ENCODE measurements at regions not wholly inside any gene's neighbourhood (a gene's known extent, or its start where the extent isn't known, plus 50 kb on each side); places are given as distances from the start of the nearest gene placed in this dataset.
"Not testable (repeated sequence)": the region's sequence is repeated elsewhere in the genome, so short reads cannot be mapped to it uniquely, and the experiment has no call there.

- Histone ChIP-seq H3K27ac (no peak overlapping the region), H3K9me3 (peaks cover 0 to 9% of the 10 kb centered on the region in 2 donors), H3K36me3 (no peaks in the 10 kb centered on the region), H3K4me3 (no peak overlapping the region), H3K27me3 (no peaks in the 10 kb centered on the region), H3K4me1 (peaks cover 0 to 3% of the 10 kb centered on the region in 2 donors)
- no peak for DNase-seq (ENCODE audit: low spot score in 2 of 2)
- TF ChIP-seq CTCF (IDR thresholded peaks at IDR 0.05), result no peak
- intact Hi-C loops (cut with DNase I), result no loop called here
These were observed 182.4 kb downstream of the BCAS1 start for GRCh38 chr20:53887973-53888372.

DNA sequence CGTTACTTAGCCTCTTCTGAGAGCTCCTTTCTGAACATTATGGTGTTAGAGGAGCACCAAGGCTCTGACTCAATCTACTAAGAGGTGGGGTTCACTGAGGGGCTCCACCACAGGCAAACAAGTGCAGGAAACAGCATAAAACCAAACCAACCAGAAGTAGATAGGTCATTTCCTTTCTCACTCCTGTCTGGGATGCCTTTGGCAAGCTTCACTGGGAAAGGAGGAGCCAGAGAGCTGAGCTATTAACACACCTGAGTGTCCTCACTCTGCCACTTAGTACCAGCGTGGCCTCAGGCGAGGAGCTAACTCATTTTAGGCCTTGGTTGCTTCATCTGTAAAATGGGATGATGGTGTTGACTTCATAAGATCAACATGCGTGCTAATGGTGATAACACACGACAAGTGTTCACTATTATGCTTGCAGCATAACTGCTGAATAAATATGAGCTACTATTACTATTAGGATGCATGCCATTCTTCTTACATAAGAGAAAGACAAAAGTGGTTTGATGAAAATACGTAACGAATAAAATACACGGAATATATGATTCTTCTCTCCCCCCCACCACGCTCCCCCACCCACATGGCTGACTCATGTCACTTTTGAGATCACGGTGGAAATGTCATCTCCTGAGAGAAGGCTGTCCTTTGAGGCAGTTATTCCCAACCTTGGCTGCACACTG is 185.4 kb downstream of the BCAS1 start:
- Histone ChIP-seq H3K4me3 (no peak overlapping the region), H3K27me3 (no peaks in the 10 kb centered on the region)
- TF ChIP-seq CTCF (IDR thresholded peaks at IDR 0.05), result no peak

GRCh38 chr20:53883098-53883911 is 187.1 kb downstream of the BCAS1 start:
- intact Hi-C loops (cut with DNase I), result no loop called here
- no peak for TF ChIP-seq CTCF (IDR thresholded peaks at IDR 0.05)

More for the DNA sequence above, 185.4 kb downstream of the BCAS1 start:
- Histone ChIP-seq H3K36me3 (no peaks in the 10 kb centered on the region), H3K9me3 (no peaks in the 10 kb centered on the region), H3K27ac (no peak overlapping the region), H3K4me1 (peaks cover 0 to 3% of the 10 kb centered on the region in 2 donors)
- intact Hi-C loops (cut with DNase I), result no loop called here
- DNase-seq (ENCODE audit: low spot score in 2 of 2), result no peak

GRCh38 chr20:53882438-53882986 is 187.9 kb downstream of the BCAS1 start:
- DNase-seq (ENCODE audit: low spot score in 2 of 2); H3K9me3 ChIP-seq; H3K4me1 ChIP-seq; H3K27ac ChIP-seq; intact Hi-C loops (cut with DNase I); H3K4me3 ChIP-seq; H3K36me3 ChIP-seq; H3K27me3 ChIP-seq: not testable (repeated sequence)

More at GRCh38 chr20:53883098-53883911, 187.1 kb downstream of the BCAS1 start:
- Histone ChIP-seq H3K36me3 (no peaks in the 10 kb centered on the region), H3K27ac (no peak overlapping the region), H3K4me1 (no peaks in the 10 kb centered on the region), H3K9me3 (no peaks in the 10 kb centered on the region), H3K4me3 (no peak overlapping the region), H3K27me3 (no peaks in the 10 kb centered on the region)
- no peak for DNase-seq (ENCODE audit: low spot score in 2 of 2)

DNA sequence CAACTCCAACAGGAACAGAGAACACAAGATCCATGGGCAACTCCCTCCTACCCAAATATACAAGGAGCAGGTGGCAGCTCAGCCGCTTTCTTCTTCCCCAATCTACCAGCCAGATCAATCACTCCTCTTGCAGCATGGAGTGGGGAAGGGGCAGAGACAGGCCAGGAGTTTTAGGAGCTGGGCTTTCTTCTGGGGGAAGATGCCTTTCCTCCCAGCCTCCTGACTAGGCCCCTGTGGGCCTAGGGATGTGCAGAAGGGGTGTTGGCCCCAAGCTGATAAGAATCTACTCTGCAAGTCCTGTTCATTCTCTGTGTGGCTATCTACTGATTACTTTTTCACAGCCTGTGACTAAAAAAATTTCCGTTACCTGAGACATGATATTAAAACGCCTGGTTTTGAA is 189.0 kb downstream of the BCAS1 start:
- H3K36me3 ChIP-seq, result no peaks in the 10 kb centered on the region
- no peak for DNase-seq (ENCODE audit: low spot score in 2 of 2)
- H3K9me3 ChIP-seq, result no peaks in the 10 kb centered on the region
- H3K4me1 ChIP-seq, result no peaks in the 10 kb centered on the region
- intact Hi-C loops (cut with DNase I), result no loop called here
- H3K27me3 ChIP-seq, result no peaks in the 10 kb centered on the region
- H3K4me3 ChIP-seq, result no peak overlapping the region
- H3K27ac ChIP-seq, result no peak overlapping the region
- TF ChIP-seq CTCF (IDR thresholded peaks at IDR 0.05), result no peak

DNA sequence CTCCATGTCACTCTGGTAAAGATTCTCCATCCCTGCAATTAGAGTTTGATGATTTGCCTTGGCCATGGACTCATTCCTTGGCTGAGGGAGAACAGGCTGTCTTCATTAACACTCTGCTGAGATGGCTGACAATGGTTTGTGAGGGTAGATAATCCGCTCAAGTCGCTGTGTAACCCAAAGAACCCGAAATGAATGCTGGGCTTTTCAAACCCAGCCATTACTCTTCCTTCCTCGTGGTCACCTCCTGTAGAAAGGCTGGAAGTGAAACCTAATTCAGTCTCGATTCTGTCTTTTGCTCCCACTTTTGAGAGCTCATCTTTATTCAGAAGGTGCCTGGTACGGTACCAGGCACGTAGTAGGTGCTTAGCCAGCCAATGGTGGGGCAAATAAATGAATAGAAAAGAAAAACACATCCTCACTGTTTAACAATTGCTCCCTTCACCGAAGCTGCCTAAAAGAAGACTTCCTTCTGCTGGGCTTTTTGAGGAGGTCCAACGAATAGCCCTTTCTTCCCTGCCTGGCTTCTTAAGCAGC is 190.2 kb downstream of the BCAS1 start:
- Histone ChIP-seq H3K4me3 (no peak overlapping the region), H3K9me3 (no peaks in the 10 kb centered on the region), H3K4me1 (no peaks in the 10 kb centered on the region), H3K36me3 (no peaks in the 10 kb centered on the region), H3K27me3 (no peaks in the 10 kb centered on the region), H3K27ac (no peak overlapping the region)
- TF ChIP-seq CTCF (IDR thresholded peaks at IDR 0.05), result no peak
- intact Hi-C loops (cut with DNase I), result no loop called here
- DNase-seq (ENCODE audit: low spot score in 2 of 2), result no peak

Measured in ascending aorta (tissue), 2 donors.